ENCODE measurements at regions not wholly inside any gene's neighbourhood (a gene's known extent, or its start where the extent isn't known, plus 50 kb on each side); places are given as distances from the start of the nearest gene placed in this dataset.
A peak's percentile ranks its signal among the peaks of the same experiment; 100 is the strongest.

GRCh38 chr4:101678180-101678579, 112.3 kb upstream of the BANK1 start:
- H3K4me3 ChIP-seq (replicated peaks in 1 of 2; ENCODE audit: low read depth in 2 of 2, low read length in 2 of 2): no peak overlapping the region
- TF ChIP-seq CTCF (IDR thresholded peaks at IDR 0.05; ENCODE audit: low read depth, low read length): no peak
- DNase-seq (ENCODE audit: low read depth in 2 of 2): peak in 1 of 2 donors; percentile 33

GRCh38 chr4:101670897-101671296, 119.6 kb upstream of the BANK1 start:
- H3K4me3 ChIP-seq (replicated peaks in 1 of 2; ENCODE audit: low read depth in 2 of 2, low read length in 2 of 2): no peak overlapping the region
- DNase-seq (ENCODE audit: low read depth in 2 of 2): no peak

GRCh38 chr4:101670370-101670769, 120.2 kb upstream of the BANK1 start:
- H3K4me3 ChIP-seq (replicated peaks in 1 of 2; ENCODE audit: low read depth in 2 of 2, low read length in 2 of 2): no peak overlapping the region
- no peak for DNase-seq (ENCODE audit: low read depth in 2 of 2)
- TF ChIP-seq CTCF (IDR thresholded peaks at IDR 0.05; ENCODE audit: low read depth, low read length): no peak

More at GRCh38 chr4:101670897-101671296, 119.6 kb upstream of the BANK1 start:
- no peak for TF ChIP-seq CTCF (IDR thresholded peaks at IDR 0.05; ENCODE audit: low read depth, low read length)

GRCh38 chr4:101669832-101670188, 120.7 kb upstream of the BANK1 start:
- TF ChIP-seq CTCF (IDR thresholded peaks at IDR 0.05; ENCODE audit: low read depth, low read length): no peak
- no peak overlapping the region for H3K4me3 ChIP-seq (replicated peaks in 1 of 2; ENCODE audit: low read depth in 2 of 2, low read length in 2 of 2)
- no peak for DNase-seq (ENCODE audit: low read depth in 2 of 2)

- DNase-seq (ENCODE audit: low read depth in 2 of 2): no peak
- TF ChIP-seq CTCF (IDR thresholded peaks at IDR 0.05; ENCODE audit: low read depth, low read length): no peak
- H3K4me3 ChIP-seq (replicated peaks in 1 of 2; ENCODE audit: low read depth in 2 of 2, low read length in 2 of 2): no peak overlapping the region
These were observed 121.2 kb upstream of the BANK1 start for GRCh38 chr4:101669138-101669831.

GRCh38 chr4:101667348-101667747, 123.2 kb upstream of the BANK1 start:
- no peak for TF ChIP-seq CTCF (IDR thresholded peaks at IDR 0.05; ENCODE audit: low read depth, low read length)
- DNase-seq (ENCODE audit: low read depth in 2 of 2): peak in 1 of 2 donors; percentile 22
- no peak overlapping the region for H3K4me3 ChIP-seq (replicated peaks in 1 of 2; ENCODE audit: low read depth in 2 of 2, low read length in 2 of 2)

- no peak overlapping the region for H3K4me3 ChIP-seq (replicated peaks in 1 of 2; ENCODE audit: low read depth in 2 of 2, low read length in 2 of 2)
- DNase-seq (ENCODE audit: low read depth in 2 of 2): peak; percentile 8 to 38
- TF ChIP-seq CTCF (IDR thresholded peaks at IDR 0.05; ENCODE audit: low read depth, low read length): no peak
These were observed 129.9 kb upstream of the BANK1 start for GRCh38 chr4:101660607-101661006.

Data from cardiac fibroblast (primary cell).